AG04449 (cell line): ENCODE measurements at regions not wholly inside any gene's neighbourhood (a gene's known extent, or its start where the extent isn't known, plus 50 kb on each side); places are given as distances from the start of the nearest gene placed in this dataset.
"Not testable (repeated sequence)": the region's sequence is repeated elsewhere in the genome, so short reads cannot be mapped to it uniquely, and the experiment has no call there.

Experiments
- CTCF ChIA-PET: fragments of 350-600 bp; formaldehyde crosslinking; extraction: SDS; loops from one replicate; lab custom pipeline; 2021; ENCODE audit warnings: antibody characterized with exemption; lab: Yijun Ruan, JAX
- POLR2A ChIA-PET: fragments of 400-600, 350-600 bp; formaldehyde crosslinking; extraction: SDS; loops from one replicate; lab custom pipeline; 2020; ENCODE audit warnings: antibody characterized with exemption, inconsistent platforms; lab: Yijun Ruan, JAX
- DNase-seq: peaks from one replicate; pipeline ENCODE4 v3.0.0-alpha.2; 2010; ENCODE audit warnings: low read depth, low spot score
- H3K4me3 ChIP-seq: 2 replicates; pipeline ENCODE4 v1.5.1; 2011; ENCODE audit warnings: low read depth, mild to moderate bottlenecking, control low read depth, low read length
- CTCF ChIP-seq: IDR thresholded peaks from one replicate; pipeline ENCODE4 v1.5.1; 2011; ENCODE audit warnings: mild to moderate bottlenecking, moderate library complexity, low read length, control low read depth, inconsistent platforms; ENCODE audit not compliant: insufficient read depth; ENCODE audit errors: missing control alignments

DNA sequence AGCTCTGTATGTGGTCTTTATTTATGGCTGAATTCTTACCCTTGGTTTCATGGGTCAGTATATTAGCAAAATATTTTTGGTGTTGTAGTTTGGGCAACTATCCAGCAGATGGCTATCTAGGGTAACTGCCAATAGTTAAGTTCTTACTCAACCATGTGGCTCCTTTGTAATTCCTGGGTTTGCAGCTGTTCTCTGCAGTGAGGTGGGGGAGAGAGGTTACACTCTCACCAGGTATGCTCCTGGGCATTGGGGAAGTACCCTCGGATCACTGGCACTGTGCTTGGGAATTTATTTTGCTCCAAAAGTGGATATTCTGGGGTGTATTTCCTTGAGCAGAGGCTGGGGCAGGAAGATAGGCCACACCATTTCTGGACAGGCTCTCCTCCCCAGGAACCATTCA lies 436.7 kb upstream of the TMPRSS15 start:
- H3K4me3 ChIP-seq = no peak overlapping the region
- TF ChIP-seq CTCF = no peak
- ChIA-PET POLR2A (no interaction called here), CTCF (no interaction called here)
- no peak for DNase-seq

DNA sequence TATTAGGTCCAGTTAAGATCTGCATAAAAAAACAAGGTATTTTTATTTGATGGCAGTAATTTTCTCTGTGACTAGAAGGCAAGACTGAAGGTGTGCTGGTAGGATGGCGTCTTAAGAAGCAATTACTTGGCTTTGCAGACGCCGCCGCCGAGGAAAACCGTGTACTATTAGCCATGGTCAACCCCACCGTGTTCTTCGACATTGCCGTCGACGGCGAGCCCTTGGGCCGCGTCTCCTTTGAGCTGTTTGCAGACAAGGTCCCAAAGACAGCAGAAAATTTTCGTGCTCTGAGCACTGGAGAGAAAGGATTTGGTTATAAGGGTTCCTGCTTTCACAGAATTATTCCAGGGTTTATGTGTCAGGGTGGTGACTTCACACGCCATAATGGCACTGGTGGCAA lies 454.0 kb upstream of the TMPRSS15 start:
- POLR2A ChIA-PET, CTCF ChIA-PET, H3K4me3 ChIP-seq, DNase-seq: not testable (repeated sequence)

GRCh38 chr21:18869104-18869503 lies 465.5 kb upstream of the TMPRSS15 start:
- H3K4me3 ChIP-seq = no peak overlapping the region
- no peak for DNase-seq
- no peak for TF ChIP-seq CTCF
- CTCF ChIA-PET = no interaction called here
- POLR2A ChIA-PET = interaction anchor here (0.6 kb wide), 1 partner anchor 60 kb away, joined by 3 read pairs; no protein-coding TSS in a partner anchor

- CTCF ChIA-PET = no interaction called here
- POLR2A ChIA-PET = no interaction called here
- no peak for TF ChIP-seq CTCF
- DNase-seq = no peak
- no peak overlapping the region for H3K4me3 ChIP-seq
These were observed 474.3 kb upstream of the TMPRSS15 start for GRCh38 chr21:18877917-18878316.

GRCh38 chr21:18887922-18888602 lies 484.5 kb upstream of the TMPRSS15 start:
- ChIA-PET POLR2A (no interaction called here), CTCF (no interaction called here)
- DNase-seq = no peak

DNA sequence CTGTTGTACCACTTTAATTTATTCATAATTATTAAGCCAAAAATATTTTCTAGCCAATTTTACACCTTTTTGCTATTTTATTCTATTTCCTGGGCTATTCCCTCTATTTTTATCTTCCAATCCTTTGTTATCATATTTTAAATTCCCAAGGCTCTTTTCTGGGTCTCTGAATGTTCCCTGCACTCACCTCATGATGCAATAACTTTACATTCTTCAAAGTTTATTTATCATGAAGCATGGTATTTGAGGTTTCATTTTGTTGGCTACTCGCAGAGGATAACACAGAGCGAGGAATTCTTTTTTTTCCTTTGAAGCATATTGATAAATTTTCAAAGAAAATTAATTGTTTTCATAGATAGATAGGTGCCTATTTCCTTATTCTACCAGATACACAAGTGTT lies 489.8 kb upstream of the TMPRSS15 start:
- ChIA-PET CTCF (no interaction called here), POLR2A (no interaction called here)
- no peak for TF ChIP-seq CTCF
- DNase-seq = no peak
- H3K4me3 ChIP-seq = no peak overlapping the region

More at GRCh38 chr21:18887922-18888602, 484.5 kb upstream of the TMPRSS15 start:
- no peak overlapping the region for H3K4me3 ChIP-seq
- no peak for TF ChIP-seq CTCF

DNA sequence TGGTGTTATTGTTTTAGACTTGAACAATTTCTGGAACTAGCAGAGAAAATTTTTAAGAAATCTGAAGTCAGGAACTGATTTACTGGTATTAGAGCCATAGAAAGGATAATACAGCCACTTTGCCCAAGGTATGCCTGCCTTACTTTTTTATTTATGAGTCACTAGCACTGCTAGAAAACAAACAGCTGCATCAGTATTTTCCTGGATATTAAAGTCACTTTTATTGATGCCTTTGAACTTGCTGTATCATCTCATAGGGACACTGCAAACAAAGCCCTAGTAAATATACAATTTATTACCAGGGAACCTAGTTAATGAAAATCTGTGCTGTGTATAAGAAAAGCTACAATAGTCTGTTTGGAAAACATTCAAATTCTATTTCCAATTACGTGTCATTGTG lies 490.8 kb upstream of the TMPRSS15 start:
- ChIA-PET POLR2A (no interaction called here), CTCF (no interaction called here)
- H3K4me3 ChIP-seq = no peak overlapping the region
- TF ChIP-seq CTCF = no peak
- no peak for DNase-seq
